Transverse colon (tissue), 4 donors: ENCODE measurements at regions not wholly inside any gene's neighbourhood (a gene's known extent, or its start where the extent isn't known, plus 50 kb on each side); places are given as distances from the start of the nearest gene placed in this dataset.
A peak's percentile ranks its signal among the peaks of the same experiment; 100 is the strongest.

ENCODE experiments used
- DNase-seq: peaks from one replicate; pipeline ENCODE4 v3.0.0-alpha.2; 2019
- H3K27ac ChIP-seq, 4 donors: fragments of 200-600 bp; sonication (generic); 2 replicates each; pipeline ENCODE4 v1.5.1; 2016 to 2018; ENCODE audit warnings: inconsistent platforms in 4 of 4
- H3K27me3 ChIP-seq: fragments of 200-600 bp; sonication (generic); 2 replicates; pipeline ENCODE4 v1.5.1; 2017; ENCODE audit warnings: inconsistent platforms
- H3K36me3 ChIP-seq, 4 donors: fragments of 200-600 bp; sonication (generic); 2 replicates each; pipeline ENCODE4 v1.5.1; 2017 to 2019; ENCODE audit warnings: inconsistent platforms in 4 of 4
- H3K4me1 ChIP-seq, 4 donors: fragments of 200-600 bp; sonication (generic); 2 replicates each; pipeline ENCODE4 v1.5.1; 2017 to 2020; ENCODE audit warnings: inconsistent platforms in 4 of 4
- H3K4me3 ChIP-seq, 4 donors: fragments of 200-600 bp; sonication (generic); 1 replicate in 1 of 4; 2 replicates in 3 of 4; pipeline versions ENCODE4 v1.5.1 to v1.6.1; 2017 to 2019; ENCODE audit warnings: inconsistent platforms in 4 of 4
- H3K9me3 ChIP-seq, 2 donors: fragments of 200-600 bp; sonication (generic); 2 replicates each; pipeline ENCODE4 v1.5.1; 2017 to 2019; ENCODE audit warnings: inconsistent platforms in 2 of 2
- EP300 ChIP-seq: sonication (generic); formaldehyde crosslinking; IDR thresholded peaks from one replicate; pipeline ENCODE4 v1.6.1; 2017; ENCODE audit warnings: antibody characterized with exemption, low read depth
- POLR2A ChIP-seq: fragments of 450-650 bp; IDR thresholded peaks from one replicate; pipeline ENCODE4 v1.6.1; 2016; ENCODE audit warnings: antibody characterized with exemption, mild to moderate bottlenecking, moderate library complexity
- POLR2AphosphoS5 ChIP-seq, 3 donors: sonication (generic); formaldehyde crosslinking; IDR thresholded peaks; one replicate each; pipeline ENCODE4 v1.6.1; 2016; ENCODE audit warnings: antibody characterized with exemption in 3 of 3
- WGBS, 2 donors: methylation state at CpG; one replicate each; pipeline ENCODE4 v1.1.5; 2018; ENCODE audit warnings: low coverage in 1 of 2; 5-methylcytosine and 5-hydroxymethylcytosine counted together
- in situ Hi-C, 4 donors: fragments of 200-750 bp; cut with MboI; loops; one replicate each; pipeline versions ENCODE4 v1.15.0 to v1.15.1; 2017; ENCODE audit warnings: low sequenced_read_pairs in 3 of 4, low pct_ligation_motif_present in 1 of 4, low pct_unique_long_range_greater_than_20kb in 1 of 4
- intact Hi-C: fragments of 100-400 bp; cut with DNase I; formaldehyde crosslinking; loops from one replicate; pipeline ENCODE4 v1.15.1; 2023; ENCODE audit warnings: low total_unique reads
- TF ChIP-seq, protein P1 (sequence below), 5 experiments: fragments of 200-600 bp in 3 of 5; fragments of 450-650 bp in 2 of 5; sonication (generic) in 3 of 5; IDR thresholded peaks; 1 replicate in 2 of 5; 2 replicates in 3 of 5; pipeline ENCODE4 v1.5.1; 2016 to 2017; ENCODE audit warnings: antibody characterized with exemption in 5 of 5, inconsistent platforms in 3 of 5, mild to moderate bottlenecking in 2 of 5, moderate library complexity in 1 of 5

DNA sequence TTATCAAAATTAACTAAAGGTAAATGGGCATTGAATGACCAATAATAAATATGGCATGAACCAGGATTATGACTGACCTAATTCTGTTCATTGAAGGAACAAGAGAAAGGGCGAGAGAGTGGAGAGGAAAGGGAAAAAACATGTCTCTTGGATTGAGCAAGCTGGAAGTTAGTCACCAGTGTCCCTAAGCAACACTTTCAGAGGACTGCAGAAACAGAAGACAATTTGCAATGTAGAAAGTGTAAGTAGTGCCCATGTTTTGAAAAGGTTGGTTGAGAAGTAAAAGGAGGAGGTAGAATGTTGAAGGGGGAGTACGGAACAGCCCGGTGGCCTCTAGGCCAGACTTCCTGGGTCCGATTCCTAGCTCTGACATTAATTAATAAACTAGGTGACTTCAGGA is 94.6 kb downstream of the FAS start:
- in situ Hi-C loops, result no loop called here
- Histone ChIP-seq H3K36me3 (no peaks in the 10 kb centered on the region), H3K27me3 (no peaks in the 10 kb centered on the region), H3K27ac (no peak overlapping the region), H3K4me3 (no peak overlapping the region), H3K4me1 (peaks cover 0 to 3% (median 0%) of the 10 kb centered on the region in 4 donors), H3K9me3 (no peaks in the 10 kb centered on the region)
- 90 to 95% methylated on average over 4 of the region's 4 CpGs for WGBS, 2 donors
- no peak for TF ChIP-seq POLR2A
- TF ChIP-seq, protein P1, sequence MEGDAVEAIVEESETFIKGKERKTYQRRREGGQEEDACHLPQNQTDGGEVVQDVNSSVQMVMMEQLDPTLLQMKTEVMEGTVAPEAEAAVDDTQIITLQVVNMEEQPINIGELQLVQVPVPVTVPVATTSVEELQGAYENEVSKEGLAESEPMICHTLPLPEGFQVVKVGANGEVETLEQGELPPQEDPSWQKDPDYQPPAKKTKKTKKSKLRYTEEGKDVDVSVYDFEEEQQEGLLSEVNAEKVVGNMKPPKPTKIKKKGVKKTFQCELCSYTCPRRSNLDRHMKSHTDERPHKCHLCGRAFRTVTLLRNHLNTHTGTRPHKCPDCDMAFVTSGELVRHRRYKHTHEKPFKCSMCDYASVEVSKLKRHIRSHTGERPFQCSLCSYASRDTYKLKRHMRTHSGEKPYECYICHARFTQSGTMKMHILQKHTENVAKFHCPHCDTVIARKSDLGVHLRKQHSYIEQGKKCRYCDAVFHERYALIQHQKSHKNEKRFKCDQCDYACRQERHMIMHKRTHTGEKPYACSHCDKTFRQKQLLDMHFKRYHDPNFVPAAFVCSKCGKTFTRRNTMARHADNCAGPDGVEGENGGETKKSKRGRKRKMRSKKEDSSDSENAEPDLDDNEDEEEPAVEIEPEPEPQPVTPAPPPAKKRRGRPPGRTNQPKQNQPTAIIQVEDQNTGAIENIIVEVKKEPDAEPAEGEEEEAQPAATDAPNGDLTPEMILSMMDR (IDR thresholded peaks at IDR 0.05), result no peak
- no peak for TF ChIP-seq EP300
- no peak for TF ChIP-seq POLR2AphosphoS5 (IDR thresholded peaks at IDR 0.05)
- intact Hi-C loops, result loop anchor here (5.0 kb wide), 1 partner anchor 263 kb away; no protein-coding TSS in a partner anchor
- no peak for DNase-seq

DNA sequence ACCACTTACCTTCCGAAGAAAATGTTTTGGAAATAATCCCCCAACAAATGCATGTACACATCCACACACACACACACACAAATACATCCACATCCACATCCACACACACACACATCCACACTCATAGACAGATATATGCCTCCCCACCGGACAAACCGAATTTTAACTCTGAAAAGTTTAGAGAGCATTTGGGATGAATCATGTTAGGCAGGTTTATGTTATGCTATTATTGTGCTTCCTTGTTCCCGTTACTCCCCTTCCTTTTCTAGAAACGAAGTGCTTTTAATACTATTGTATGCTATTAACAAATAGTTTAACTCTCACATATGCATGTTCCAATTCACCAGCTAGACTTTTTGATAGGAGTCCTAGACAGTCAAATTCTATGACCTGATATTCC is 91.5 kb downstream of the FAS start:
- no peak for TF ChIP-seq POLR2A
- no peak for TF ChIP-seq EP300
- TF ChIP-seq, protein P1 (IDR thresholded peaks at IDR 0.05), result no peak
- TF ChIP-seq POLR2AphosphoS5 (IDR thresholded peaks at IDR 0.05), result no peak
- Histone ChIP-seq H3K27ac (no peak overlapping the region), H3K36me3 (no peaks in the 10 kb centered on the region), H3K9me3 (no peaks in the 10 kb centered on the region), H3K4me1 (peaks cover 0 to 3% (median 0%) of the 10 kb centered on the region in 4 donors), H3K27me3 (no peaks in the 10 kb centered on the region), H3K4me3 (no peak overlapping the region)
- in situ Hi-C loops, result no loop called here
- 67 to 81% methylated on average over 5 of the region's 5 CpGs for WGBS, 2 donors
- no peak for DNase-seq
- intact Hi-C loops, result no loop called here

DNA sequence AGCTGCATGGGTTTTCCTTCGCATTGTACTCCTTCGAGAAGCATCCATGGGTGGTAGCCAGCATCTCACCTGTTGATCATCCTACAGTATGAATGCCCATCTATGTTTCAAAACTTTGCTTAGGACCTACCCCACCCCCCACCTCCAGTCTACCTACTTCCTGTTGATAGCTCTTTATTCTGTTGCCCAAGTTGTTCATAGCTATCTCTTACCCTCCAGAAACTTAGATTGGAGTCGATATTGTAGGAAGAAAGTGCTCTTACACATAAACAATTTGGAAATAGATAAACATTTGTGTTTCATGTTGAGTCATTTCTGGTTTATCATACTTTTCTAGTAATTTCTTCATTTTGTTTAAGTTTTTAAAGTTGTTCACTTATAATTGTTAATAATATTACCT is 90.1 kb downstream of the FAS start:
- Histone ChIP-seq H3K27ac (peak overlapping the region in 1 of 4 donors; percentile 17), H3K36me3 (no peaks in the 10 kb centered on the region), H3K9me3 (no peaks in the 10 kb centered on the region), H3K4me1 (peaks cover 0 to 3% (median 0%) of the 10 kb centered on the region in 4 donors), H3K4me3 (no peak overlapping the region), H3K27me3 (no peaks in the 10 kb centered on the region)
- intact Hi-C loops (no loop called here), in situ Hi-C loops (no loop called here)
- WGBS, 2 donors, result 64 to 82% methylated on average over 3 of the region's 3 CpGs
- TF ChIP-seq, protein P1 (IDR thresholded peaks at IDR 0.05), result no peak
- no peak for TF ChIP-seq EP300
- TF ChIP-seq POLR2AphosphoS5 (IDR thresholded peaks at IDR 0.05), result no peak
- no peak for TF ChIP-seq POLR2A
- no peak for DNase-seq

DNA sequence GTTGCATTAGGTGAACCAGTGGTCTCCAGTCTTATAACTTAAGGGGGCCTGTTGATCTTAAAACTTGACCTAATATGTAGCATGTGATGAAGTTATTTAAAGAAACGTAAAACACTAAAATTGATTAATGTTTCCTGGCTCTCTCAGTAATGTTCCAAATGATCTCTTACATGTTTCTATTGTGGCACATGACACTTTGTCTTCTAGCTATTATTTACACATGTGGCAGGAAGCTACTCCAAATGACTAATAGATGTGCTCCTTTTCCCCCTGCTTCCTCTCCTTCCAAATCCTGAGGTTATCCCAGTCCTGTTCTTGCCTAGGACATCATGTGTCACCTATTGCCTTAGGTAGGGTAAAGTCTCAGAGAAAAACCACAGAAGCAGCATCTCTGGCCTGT is 89.4 kb downstream of the FAS start:
- no peak for DNase-seq
- H3K9me3 ChIP-seq, result no peaks in the 10 kb centered on the region
- no peak for TF ChIP-seq POLR2A
- TF ChIP-seq POLR2AphosphoS5 (IDR thresholded peaks at IDR 0.05), result peak in 1 of 3 donors; percentile 47
- peak overlapping the region in 1 of 4 donors; percentile 17 for H3K27ac ChIP-seq
- intact Hi-C loops, result no loop called here
- in situ Hi-C loops, result no loop called here
- H3K27me3 ChIP-seq, result no peaks in the 10 kb centered on the region
- H3K4me3 ChIP-seq, result no peak overlapping the region
- 64 to 69% methylated on average over 1 of the region's 1 CpG for WGBS, 2 donors
- peaks cover 0 to 3% (median 0%) of the 10 kb centered on the region in 4 donors for H3K4me1 ChIP-seq
- no peaks in the 10 kb centered on the region for H3K36me3 ChIP-seq
